ENCODE measurements at regions not wholly inside any gene's neighbourhood (a gene's known extent, or its start where the extent isn't known, plus 50 kb on each side); places are given as distances from the start of the nearest gene placed in this dataset.

DNA sequence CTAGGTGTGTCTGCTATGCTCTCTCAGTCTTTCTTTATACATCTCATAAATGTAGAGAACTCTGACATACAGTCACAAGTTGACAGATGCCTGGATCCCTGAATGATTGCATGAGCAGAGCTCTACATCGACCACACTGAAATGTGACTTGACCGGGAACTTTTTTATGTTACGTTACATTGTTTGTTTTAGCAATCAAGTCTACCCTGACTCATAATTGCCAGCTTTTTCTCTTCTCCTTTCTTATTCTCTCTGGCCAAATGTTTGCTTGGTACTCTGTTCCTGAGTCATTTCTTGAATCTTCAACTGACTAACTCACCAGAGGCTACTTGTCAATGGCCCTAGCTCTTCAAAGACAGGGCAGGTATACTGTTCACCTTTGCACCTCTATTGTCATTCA lies 213.6 kb upstream of the DTNBP1 start:
- no peak for DNase-seq (ENCODE audit: low read depth in 2 of 2)

DNA sequence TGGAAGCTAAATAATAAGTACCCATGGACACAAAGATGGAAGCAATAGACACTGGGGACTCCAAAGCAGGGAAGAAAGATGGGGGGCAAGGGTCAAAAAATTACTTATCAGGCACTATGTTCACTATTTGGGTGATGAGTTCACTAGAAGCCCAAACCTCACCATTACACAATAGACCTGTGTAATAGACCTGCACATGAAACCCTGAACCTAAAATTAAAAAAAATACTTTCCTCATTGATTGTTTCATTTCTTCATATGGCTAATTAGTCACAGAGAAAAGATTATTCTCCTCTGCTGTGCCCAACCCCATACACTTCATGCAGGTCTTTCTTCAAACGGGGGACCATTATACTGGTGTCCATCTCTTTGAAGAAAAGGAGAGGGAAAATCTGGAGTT lies 213.0 kb upstream of the DTNBP1 start:
- DNase-seq (ENCODE audit: low read depth in 2 of 2), result no peak

DNA sequence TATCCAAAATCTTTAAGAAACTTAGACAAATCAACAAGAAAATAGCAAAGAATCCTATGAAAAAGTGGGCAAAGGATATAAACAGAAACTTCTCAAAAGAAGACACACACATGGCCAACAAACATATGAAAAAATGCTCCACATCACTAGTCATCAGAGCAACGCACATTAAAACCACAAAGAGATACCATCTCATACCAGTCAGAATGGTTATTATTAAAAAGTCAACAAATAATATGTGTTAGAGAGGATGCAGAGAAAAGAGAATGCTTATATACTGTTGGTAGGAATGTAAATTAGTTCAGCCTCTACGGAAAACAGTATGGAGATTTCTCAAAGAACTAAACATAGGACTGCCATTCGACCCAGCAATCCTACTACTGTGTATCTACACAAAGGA lies 212.0 kb upstream of the DTNBP1 start:
- no peak for DNase-seq (ENCODE audit: low read depth in 2 of 2)

DNA sequence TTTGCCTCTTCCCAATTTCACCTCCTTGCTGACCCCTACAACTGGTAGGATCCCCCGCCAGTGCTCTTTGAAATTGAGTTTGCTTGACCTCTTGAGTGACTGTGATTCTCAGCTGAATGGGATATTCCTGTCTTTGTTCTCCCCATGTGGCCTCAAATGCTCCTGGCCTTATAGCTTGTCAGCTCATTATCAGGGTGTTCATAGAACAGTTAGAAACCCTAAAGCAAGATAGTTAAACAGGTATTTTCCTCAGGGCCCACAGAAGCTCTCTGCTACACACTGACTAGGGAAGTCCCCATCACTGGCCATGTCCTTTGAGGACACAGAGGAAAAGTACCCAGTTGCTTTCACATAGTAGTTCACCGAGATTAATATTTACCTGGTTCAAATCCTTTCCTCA lies 211.5 kb upstream of the DTNBP1 start:
- DNase-seq (ENCODE audit: low read depth in 2 of 2), result no peak

DNA sequence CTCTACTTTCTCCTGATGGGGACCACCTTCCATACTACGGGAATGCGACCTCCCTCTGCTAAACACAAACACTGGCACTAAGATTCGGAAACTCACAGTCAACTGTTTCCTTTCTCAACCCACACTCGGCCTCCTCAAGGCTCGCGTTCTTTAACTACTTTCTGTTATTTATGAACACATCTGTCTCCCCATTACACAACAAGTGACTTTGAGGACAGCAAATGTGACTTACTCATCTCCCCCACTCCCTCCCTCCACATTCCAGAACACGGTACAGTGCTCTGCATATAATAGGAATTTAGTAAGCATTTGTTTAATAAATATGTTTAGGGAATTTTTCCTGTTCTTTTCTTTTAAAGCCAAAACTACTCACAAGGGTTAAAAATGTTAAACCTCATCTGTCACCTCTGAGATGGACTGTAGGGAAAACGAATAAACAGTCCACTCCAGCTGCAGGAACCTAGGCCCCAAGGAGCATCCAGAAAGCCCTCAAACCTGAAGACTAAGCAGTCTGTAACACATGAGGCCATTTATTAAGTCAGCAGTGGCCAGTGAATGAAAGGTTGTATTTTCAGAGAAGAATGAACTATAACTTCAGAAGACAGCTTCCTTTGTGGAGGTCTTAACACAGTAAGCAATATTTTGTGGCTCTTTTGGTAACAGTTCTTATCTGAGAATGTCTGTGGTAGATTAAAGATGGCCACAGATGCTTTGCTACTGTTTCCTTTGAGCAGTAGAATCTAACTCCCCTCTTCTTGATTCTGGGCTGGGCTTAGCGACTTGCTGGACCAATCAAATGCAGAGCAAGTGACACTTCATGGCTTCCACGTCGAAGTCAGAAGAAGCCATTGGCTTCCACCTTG lies 209.6 kb upstream of the DTNBP1 start:
- no peak for DNase-seq (ENCODE audit: low read depth in 2 of 2)

DNA sequence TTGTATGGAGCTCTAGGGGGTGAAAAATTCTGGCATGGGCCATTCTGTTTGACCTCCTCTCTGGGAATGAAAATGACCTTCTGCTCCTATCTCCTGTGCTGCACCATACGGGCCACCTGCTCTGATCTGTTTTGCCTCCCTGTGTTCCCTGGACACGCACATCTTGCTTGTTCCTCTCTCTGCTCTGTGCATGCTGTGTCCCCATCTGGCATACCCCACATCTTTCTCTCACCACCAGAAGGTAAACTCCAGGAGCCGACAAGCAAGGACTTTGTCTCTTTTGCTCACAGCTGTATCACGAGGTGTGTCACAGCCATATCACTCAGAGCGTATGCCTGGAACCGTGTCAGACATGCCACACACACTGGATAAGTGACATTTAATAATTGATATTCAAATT lies 208.4 kb upstream of the DTNBP1 start:
- no peak for DNase-seq (ENCODE audit: low read depth in 2 of 2)

DNA sequence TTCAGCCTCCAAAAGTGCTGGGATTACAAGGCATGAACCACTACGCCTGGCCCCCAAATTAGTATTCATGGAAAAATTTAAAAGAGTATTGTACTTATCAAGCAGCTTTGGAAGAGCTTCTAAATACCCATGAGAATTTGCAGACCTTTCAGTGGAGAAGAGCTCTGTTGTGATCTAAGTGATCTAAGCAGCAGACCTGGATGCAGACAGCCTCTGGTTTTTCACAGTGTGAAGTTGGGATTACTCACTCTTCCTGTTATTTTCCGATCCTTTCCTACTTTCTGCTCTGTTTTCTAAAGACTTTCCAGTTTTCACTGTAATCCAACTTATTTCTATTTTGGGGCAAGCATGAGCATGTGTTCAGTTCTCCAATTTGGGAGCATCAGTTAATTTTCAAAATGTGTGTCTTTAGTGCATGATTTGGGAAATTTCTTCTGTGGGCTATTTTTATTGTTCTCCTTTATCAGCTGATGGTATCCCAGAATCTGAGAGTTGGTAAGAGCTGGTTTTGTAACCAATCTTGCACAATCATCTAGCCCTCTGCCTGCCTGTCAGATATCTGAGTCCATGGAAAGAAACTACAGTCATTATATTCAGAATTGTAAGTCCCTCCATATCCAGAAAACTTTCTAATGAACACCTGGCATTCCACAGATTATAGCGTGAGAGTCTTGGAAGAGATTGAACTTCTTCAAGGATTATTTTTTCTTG lies 207.7 kb upstream of the DTNBP1 start:
- DNase-seq (ENCODE audit: low read depth in 2 of 2), result no peak

DNA sequence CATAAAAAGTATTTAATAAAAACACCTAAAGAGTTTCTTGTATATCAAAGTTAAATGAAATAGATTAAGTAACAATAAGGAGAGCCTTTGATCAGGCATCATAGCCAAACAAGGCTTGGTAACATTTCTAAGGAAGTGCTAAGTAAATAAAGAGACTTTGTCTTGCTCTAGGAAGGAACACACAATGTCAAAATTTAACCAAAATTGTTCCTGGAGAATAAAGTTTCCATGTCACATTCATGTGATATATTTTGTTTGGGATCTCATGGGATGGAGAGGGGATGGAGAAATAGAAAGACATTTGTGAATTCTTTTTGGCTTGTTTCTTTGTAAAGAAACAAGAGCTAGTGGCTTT lies 201.9 kb upstream of the DTNBP1 start:
- DNase-seq (ENCODE audit: low read depth in 2 of 2), result no peak

DNA sequence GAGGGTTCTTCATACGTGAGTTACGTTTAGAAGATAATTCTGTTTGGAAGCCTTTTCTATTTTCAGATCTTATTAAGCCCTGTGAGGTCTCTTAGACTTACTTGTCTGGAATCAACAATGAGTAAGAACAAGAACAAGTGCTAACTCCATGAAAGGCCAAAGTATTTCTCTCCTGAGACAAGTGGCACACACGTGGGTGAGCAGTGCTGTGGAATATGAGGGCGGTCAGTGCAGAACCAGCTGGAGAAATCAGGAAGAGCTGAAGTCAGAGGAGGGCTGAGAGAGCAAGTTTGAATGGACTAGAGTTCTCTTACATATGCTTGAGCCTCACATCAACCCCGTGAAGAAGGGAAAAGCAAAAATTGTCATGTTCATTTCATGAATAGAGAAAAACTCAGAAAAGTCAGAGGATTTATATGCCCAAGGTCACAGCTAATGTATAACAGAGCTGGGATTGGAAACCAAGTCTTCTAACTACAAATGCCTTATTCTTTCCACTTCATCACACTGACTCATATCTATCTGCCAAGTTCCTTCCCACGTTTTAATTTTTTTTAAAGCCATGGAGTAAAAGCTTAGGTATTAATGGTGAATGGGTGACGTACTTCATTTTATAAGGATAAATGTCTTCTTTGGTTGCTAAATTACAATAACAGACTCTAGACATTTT lies 201.3 kb upstream of the DTNBP1 start:
- DNase-seq (ENCODE audit: low read depth in 2 of 2), result no peak

DNA sequence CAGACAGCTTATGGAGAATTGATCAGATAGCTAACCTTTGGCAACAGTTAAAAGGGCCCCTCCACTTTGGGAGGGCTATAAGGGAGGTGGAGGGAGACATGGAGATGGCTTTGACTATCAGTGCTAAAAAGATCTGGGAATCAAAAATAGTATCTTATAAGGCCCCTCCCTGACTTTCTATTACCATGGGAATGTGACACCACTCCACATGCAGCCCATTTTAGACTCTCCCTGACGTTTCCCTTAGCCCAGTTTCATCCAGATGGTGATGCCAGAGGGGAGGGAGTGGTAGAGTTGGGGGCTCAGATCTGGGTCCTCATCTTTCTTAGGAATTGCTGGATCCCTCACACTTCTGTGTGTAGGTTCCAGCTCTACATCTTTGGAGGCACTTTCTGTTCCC lies 200.0 kb upstream of the DTNBP1 start:
- DNase-seq (ENCODE audit: low read depth in 2 of 2), result no peak

DNA sequence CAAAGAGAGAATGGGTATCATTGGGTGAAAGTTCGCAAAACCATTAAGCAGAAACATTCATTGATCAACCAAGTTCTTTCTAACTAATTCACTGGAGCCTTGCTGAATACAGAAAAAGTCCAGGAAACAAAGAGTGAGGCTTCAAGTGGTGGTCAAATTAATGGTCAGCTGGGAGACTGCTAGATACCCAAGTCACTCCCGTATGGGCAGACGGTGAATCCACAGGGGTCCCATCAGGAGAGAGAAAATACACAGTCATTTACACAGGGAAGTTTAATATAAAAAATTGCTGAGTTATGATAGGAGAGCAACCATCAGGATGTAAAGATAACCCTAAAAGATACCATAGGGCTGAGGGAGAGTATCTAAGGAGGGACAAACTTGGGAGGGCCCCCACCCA lies 198.7 kb upstream of the DTNBP1 start:
- no peak for DNase-seq (ENCODE audit: low read depth in 2 of 2)

DNA sequence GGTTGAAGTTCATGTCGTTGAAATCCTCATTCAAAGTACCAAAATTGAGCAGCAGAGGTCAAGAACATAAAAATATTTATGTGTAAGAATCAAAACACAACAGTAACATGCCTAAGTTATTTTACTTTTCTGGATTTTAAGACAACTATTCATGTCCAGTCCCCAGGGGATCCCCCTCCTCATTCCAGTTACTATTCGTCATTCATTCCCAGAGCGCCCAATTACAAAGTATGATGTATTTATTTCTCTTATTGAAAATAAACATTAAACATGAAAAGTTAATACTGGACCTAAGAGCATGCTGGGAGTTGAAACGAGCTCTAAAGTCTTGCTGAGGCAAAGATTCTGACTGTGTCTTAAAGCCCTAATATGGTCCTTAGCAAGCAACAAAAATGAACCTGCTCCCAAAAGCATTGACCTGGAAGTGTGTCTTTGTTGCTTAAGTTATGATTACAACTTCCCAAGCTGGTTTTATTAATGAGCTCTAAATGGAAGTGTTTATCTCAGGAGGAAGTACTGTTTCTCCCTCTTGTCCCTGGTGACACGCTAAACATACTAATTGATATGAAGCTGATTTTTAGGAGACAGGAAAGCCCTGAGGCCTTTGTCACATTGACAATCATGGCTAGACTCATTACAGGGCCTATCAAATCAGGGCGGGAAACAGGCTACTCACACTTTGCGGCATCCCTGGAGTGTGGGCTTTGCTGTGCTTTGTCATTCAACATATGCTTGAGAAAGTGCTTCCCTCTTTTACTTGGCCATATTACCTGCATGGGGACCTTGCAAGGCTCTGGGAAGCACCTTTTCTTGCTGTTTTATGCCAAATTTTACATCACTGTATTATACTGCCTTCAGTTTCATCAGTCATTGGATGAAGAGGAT lies 192.2 kb upstream of the DTNBP1 start:
- no peak for DNase-seq (ENCODE audit: low read depth in 2 of 2)

DNA sequence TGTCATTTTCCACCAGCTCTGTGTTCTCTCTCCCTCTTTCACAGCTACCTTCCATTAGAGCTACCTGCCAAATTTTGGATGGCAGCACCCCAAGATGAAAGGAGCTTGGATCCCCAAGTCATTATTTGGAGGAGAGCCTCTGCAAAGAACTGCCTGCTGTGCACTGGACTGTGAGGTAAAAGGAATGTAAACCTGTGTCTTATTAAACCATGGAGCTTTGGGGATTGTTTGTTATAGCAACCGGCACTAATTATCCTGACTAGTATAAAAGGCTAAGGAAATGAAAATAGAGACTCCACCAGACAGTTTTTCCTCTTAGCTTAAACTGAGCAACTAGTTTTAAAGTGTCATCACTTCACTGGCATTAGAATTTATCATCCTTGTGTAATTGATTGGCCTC lies 191.6 kb upstream of the DTNBP1 start:
- DNase-seq (ENCODE audit: low read depth in 2 of 2), result no peak

DNA sequence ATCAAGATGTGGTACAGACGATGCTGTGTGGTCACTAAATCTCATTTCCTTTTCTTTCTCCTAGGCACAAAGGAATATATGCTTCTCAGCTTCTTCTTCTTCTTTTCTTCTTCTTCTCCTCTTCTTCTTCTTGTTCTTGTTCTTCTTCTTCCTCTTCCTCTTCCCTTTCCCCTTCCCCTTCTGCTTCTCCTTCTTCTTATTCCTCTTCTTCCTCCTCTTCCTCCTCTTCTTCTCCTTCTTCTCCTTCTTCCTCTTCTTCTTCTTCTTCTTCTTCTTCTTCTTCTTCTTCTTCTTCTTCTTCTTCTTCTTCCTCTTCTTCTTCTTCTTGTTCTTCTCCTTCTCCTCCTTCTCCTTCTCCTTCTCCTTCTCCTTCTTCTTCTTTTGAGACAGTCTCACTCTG lies 190.4 kb upstream of the DTNBP1 start:
- DNase-seq (ENCODE audit: low read depth in 2 of 2), result no peak

DNA sequence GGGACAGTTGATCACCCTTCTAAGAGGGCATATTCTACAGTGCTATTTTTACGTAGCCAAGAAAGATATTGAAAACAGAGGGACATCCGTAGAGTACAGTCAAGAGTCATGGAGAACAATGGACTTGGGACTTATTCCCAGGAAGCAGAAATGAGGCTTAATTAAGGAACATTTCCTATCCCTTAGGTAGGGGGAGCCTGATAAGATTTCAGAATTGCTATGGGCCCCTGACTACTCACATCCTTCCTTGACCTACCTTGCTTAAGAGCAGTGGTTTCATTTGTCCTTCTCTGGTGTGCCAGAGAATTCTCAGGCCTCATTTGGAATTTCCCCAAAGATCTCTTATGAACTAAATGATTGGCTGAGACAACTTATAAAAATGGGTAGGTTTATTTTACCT lies 189.5 kb upstream of the DTNBP1 start:
- DNase-seq (ENCODE audit: low read depth in 2 of 2), result no peak

DNA sequence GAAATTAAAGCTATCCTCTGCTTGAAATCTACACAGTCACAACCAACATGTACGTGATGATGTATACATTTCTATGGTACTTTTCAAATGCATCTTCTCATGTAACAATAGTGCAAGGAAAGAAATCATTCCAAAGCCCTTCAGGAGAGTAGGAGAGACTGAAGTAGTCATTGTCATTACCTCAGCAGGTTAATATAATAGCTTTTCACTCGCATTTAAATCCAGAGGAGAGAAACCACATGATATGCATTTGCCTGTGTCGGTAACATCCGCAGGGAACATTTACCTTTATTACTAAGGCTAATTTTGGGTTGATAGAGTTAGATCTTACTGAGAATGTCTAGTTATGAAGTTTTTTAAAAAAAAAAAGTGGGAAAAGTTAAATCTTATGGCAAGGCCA lies 186.6 kb upstream of the DTNBP1 start:
- no peak for DNase-seq (ENCODE audit: low read depth in 2 of 2)

DNA sequence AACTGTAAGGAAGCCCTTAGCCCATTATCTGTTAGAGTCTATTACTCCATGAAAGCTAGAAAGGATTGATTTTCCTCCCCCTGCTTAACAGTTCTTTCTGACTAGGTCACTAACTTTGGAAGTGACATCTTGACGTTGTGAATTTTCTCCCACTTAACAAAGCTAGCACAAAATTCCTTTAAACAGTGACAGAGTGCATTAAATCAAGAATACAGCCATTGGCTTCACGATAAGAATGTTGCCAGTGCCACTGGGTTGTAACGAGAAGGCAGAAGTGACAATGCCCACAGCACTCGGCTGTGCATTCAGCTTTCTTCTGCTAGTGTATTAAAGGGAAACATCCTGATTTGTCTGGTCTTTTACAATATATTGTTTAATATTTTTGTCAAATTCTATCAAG lies 182.7 kb upstream of the DTNBP1 start:
- no peak for DNase-seq (ENCODE audit: low read depth in 2 of 2)

DNA sequence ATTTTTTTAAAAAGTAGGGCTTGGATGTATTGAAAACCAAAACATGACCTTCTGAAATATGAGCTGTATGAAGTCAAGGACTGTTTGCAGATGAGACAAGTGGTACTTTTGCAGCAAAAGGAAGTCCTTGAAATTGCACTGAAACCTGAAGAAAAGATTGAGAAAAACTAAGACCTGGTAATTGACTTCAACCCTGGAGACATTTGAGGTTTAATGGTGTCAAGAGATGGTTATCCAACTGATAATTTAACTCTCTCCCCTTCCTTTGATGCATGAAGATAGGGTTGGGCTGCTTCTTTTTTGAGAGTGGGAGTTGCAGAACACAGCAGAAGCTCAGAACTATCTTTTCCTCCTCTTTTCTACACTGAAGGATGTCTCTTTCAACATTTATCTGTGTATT lies 180.9 kb upstream of the DTNBP1 start:
- DNase-seq (ENCODE audit: low read depth in 2 of 2), result no peak

DNA sequence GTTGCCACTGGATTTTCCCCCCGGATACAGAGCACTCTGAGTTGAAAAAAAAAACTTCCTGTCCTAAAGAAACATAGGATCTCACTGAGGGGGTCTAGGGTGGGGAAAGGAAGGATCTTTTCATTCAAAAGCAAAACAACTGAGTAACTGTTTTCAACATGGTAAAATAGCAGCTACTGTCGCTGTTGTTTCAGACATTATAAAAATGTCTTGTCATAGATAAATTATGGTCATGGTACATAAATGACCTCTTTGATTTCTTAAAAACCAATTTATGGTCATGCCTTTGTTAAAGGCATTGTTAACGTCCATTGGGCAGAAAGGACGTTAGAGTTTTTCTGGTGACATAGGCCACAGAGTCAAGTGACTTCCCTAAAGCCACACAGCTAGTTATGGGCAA lies 180.4 kb upstream of the DTNBP1 start:
- DNase-seq (ENCODE audit: low read depth in 2 of 2), result no peak

DNA sequence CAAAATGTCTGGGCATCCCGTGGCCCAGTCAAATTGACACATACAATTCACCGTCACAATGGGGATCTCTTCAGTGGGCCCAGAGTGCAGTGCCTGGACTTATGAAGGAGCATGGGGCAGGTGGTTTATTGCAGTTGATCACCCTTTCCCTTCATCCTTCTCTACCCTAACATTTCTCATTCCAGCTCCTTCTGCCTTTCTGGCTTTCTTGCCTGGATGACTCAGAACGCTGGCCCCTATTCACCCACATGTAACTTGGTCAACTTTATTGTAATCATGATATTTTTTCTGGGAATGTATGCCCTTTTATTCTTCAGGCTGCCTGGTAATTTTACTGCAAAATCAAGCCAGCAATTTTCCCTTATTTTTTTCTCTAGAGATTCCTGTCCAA lies 179.9 kb upstream of the DTNBP1 start:
- no peak for DNase-seq (ENCODE audit: low read depth in 2 of 2)

DNA sequence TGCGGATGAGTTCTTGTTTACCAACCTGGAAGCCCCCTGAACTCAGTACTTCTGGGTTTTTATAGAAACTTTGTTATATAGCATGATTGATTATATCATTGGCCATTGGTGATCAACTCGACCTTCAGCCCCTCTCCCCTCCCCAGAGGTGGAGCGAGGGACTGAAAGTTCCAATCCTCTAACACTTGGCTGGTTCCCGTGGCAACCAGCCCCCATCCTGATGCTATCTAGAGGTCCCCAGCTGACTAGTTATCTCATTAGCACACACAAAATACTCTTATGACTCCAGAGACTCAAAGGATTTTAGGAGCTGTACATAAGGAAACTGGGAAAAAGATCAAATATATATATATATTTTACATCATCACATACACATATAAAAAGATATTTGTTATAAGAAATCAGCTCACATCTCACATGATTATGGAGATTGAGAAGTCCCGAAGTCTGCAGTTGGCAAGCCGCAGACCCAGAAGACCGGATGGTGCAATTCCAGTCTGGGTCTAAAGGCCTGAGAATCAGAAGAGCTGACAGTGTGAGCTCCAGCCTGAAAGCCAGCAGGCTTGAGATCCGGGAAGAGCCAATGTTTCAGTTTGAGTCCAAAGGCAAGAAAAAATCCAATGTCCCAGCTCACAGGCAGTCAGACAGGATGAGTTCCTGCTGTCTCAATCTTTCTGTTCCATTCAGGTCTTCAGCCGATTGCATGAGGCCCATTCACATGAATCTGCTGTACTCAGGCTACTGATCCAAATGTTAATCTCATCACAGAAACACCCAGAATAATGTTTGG lies 179.3 kb upstream of the DTNBP1 start:
- no peak for DNase-seq (ENCODE audit: low read depth in 2 of 2)

Data from stimulated activated CD4-positive, alpha-beta T cell treated with anti-CD3 and anti-CD28 coated beads, Interleukin-12 subunit alpha, Interleukin-12 subunit beta, amount 100 ng/mL, for 24 hours (primary cell).